ENCODE measurements at regions not wholly inside any gene's neighbourhood (a gene's known extent, or its start where the extent isn't known, plus 50 kb on each side); places are given as distances from the start of the nearest gene placed in this dataset.

- no peak for DNase-seq (ENCODE audit: low read depth, low spot score)
- in situ Hi-C loops (cut with HindIII; ENCODE audit: low sequenced_read_pairs), result no loop called here
- TF ChIP-seq, protein P1, sequence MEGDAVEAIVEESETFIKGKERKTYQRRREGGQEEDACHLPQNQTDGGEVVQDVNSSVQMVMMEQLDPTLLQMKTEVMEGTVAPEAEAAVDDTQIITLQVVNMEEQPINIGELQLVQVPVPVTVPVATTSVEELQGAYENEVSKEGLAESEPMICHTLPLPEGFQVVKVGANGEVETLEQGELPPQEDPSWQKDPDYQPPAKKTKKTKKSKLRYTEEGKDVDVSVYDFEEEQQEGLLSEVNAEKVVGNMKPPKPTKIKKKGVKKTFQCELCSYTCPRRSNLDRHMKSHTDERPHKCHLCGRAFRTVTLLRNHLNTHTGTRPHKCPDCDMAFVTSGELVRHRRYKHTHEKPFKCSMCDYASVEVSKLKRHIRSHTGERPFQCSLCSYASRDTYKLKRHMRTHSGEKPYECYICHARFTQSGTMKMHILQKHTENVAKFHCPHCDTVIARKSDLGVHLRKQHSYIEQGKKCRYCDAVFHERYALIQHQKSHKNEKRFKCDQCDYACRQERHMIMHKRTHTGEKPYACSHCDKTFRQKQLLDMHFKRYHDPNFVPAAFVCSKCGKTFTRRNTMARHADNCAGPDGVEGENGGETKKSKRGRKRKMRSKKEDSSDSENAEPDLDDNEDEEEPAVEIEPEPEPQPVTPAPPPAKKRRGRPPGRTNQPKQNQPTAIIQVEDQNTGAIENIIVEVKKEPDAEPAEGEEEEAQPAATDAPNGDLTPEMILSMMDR (IDR thresholded peaks at IDR 0.05; ENCODE audit: low read depth, low read length), result no peak
- no peak overlapping the region for H3K4me3 ChIP-seq (ENCODE audit: low read depth, low read length)
Observed at GRCh38 chr11:109029927-109030326, 365.1 kb downstream of the DDX10 start.

DNA sequence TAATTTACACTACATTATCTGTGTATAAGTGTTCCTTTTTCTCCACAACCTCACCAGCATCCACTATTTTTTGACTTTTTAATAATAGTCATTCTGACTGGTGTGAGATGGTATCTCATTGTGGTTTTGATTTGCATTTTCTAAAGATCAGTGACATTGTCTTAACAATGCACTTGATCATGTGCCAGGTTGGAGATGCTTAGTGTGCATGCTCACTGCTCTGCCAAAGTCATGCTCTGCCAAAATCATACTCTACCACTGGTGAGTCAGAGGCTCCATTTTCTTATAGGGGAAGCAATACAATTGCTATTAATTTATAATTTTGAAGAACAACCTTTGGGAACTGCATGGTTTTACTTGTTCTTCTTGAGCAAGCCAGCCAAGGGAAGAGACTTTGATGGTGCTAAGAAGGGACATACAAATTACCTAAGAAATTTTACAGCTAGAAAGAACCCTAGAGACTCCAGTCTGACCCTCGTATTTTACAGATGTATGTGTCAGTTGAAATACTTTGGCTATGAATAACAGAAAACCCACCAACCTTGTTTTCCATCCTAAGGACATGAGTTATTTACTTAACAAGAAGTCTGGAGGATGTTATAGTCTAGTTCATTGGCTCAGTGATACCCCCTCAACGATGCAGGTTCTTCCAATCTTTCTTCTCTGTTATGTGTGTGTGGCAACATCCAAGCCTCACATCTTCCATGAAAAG lies 368.9 kb downstream of the DDX10 start:
- no peak overlapping the region for H3K4me3 ChIP-seq (ENCODE audit: low read depth, low read length)
- peak; percentile 96 for DNase-seq (ENCODE audit: low read depth, low spot score)
- in situ Hi-C loops (cut with HindIII; ENCODE audit: low sequenced_read_pairs), result no loop called here
- TF ChIP-seq, protein P1 (IDR thresholded peaks at IDR 0.05; ENCODE audit: low read depth, low read length), result no peak

GRCh38 chr11:109034339-109034696 lies 369.4 kb downstream of the DDX10 start:
- in situ Hi-C loops (cut with HindIII; ENCODE audit: low sequenced_read_pairs), result no loop called here
- H3K4me3 ChIP-seq (ENCODE audit: low read depth, low read length), result no peak overlapping the region
- TF ChIP-seq, protein P1 (IDR thresholded peaks at IDR 0.05; ENCODE audit: low read depth, low read length), result no peak
- DNase-seq (ENCODE audit: low read depth, low spot score), result peak; percentile 67

GRCh38 chr11:109035284-109035683 lies 370.4 kb downstream of the DDX10 start:
- DNase-seq (ENCODE audit: low read depth, low spot score), result no peak
- TF ChIP-seq, protein P1 (IDR thresholded peaks at IDR 0.05; ENCODE audit: low read depth, low read length), result no peak
- in situ Hi-C loops (cut with HindIII; ENCODE audit: low sequenced_read_pairs), result no loop called here
- no peak overlapping the region for H3K4me3 ChIP-seq (ENCODE audit: low read depth, low read length)

DNA sequence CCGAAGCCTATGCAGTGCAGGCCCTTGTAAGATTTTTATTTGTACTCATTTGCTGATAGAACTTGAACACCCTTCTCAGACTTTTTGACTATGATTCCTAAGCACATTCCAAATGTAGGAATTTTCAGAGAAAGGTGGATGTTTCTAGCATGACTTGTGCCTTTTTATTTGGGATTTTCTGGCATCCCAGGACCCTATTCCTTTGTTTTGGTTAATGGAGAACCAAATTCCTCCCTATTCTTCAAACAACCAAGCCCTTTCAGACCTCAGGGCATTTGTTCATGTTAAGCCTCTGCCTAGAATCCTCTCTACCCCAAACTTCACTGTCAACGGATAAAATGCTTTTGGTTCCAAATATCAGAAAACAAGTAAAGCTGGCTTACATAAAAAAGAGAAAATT lies 371.1 kb downstream of the DDX10 start:
- DNase-seq (ENCODE audit: low read depth, low spot score), result no peak
- in situ Hi-C loops (cut with HindIII; ENCODE audit: low sequenced_read_pairs), result no loop called here
- TF ChIP-seq, protein P1 (IDR thresholded peaks at IDR 0.05; ENCODE audit: low read depth, low read length), result no peak
- H3K4me3 ChIP-seq (ENCODE audit: low read depth, low read length), result no peak overlapping the region

DNA sequence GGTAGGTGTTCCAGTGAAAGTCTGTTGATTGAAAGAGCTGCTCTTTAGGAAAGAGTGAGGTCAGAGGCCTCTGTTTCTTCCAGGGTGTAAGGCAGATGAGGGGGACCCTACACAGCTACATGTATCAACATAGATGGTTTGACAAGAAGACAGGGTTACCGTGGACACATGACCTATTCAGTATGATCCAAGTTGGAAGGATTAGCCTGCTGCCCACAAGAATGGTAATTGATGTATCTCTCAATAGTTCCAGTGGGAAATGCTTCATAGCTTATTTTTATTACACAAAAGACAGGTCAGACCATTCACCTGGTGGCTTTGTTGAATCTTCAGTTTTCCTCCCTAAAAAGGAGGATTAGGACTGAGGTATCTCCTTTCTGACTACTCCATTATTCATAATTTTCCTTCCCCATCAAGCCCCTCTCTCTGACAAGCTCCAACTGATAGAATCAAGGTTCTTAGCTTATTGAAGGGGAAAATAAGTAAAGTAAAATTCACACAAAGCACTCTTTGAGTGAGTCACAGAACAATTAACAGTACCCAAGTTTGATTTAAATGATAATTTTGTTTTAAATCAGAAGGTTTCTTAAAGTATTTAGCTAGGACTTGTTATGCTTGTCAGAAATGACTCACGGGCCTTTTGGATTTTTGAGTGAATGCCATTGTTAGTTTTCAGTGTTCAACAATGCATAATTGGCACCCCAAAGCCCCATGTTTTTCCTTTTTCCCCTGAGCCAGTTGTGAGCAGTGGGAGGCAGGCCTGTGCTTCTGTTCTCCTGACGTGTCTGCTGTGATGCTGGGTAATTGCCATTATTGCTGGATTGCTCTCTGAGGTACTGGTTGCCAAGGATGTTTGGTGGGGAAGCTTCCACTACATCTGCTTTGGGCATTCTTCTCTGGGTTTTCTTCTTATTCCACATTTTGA lies 373.2 kb downstream of the DDX10 start:
- no peak overlapping the region for H3K4me3 ChIP-seq (ENCODE audit: low read depth, low read length)
- in situ Hi-C loops (cut with HindIII; ENCODE audit: low sequenced_read_pairs), result no loop called here
- TF ChIP-seq, protein P1 (IDR thresholded peaks at IDR 0.05; ENCODE audit: low read depth, low read length), result no peak
- peak; percentile 84 for DNase-seq (ENCODE audit: low read depth, low spot score)
